Neural cell (in vitro differentiated cells): ENCODE measurements at regions not wholly inside any gene's neighbourhood (a gene's known extent, or its start where the extent isn't known, plus 50 kb on each side); places are given as distances from the start of the nearest gene placed in this dataset.

Experiments
- H2AFZ ChIP-seq: fragments of 200-600, 300-800 bp; sonication (generic), shearing (Covaris generic); 2 replicates; pipeline ENCODE4 v1.6.0; 2014; ENCODE audit warnings: low read depth, mild to moderate bottlenecking, antibody characterized with exemption, low read length, moderate library complexity
- H3F3A ChIP-seq: fragments of 200-600 bp; shearing (Covaris generic); 2 replicates; pipeline ENCODE4 v1.6.1; 2016; ENCODE audit warnings: mild to moderate bottlenecking, moderate library complexity, mixed read lengths, antibody characterized with exemption, low read length; ENCODE audit not compliant: insufficient read depth, poor library complexity, severe bottlenecking
- H3K27ac ChIP-seq: fragments of 200-600, 300-800 bp; sonication (generic), shearing (Covaris generic); 2 replicates; pipeline ENCODE4 v1.5.1; 2014; ENCODE audit warnings: mild to moderate bottlenecking, low read length, moderate library complexity
- H3K27me3 ChIP-seq: fragments of 300-800, 200-600 bp; sonication (generic), shearing (Covaris generic); 2 replicates; pipeline ENCODE4 v1.6.0; 2014; ENCODE audit warnings: mild to moderate bottlenecking, low read depth, low read length, moderate library complexity; ENCODE audit not compliant: insufficient read depth
- H3K36me3 ChIP-seq: fragments of 300-800, 200-600 bp; sonication (generic), shearing (Covaris generic); 2 replicates; pipeline ENCODE4 v1.5.1; 2014; ENCODE audit warnings: mild to moderate bottlenecking, antibody characterized with exemption, low read length, moderate library complexity; ENCODE audit not compliant: insufficient read depth
- H3K4me2 ChIP-seq: fragments of 300-800, 200-600 bp; sonication (generic), shearing (Covaris generic); 2 replicates; pipeline ENCODE4 v1.6.0; 2014; ENCODE audit warnings: mild to moderate bottlenecking, low read length
- H3K4me3 ChIP-seq: fragments of 300-800, 200-600 bp; sonication (generic), shearing (Covaris generic); 2 replicates; pipeline ENCODE4 v1.5.1; 2014; ENCODE audit warnings: mild to moderate bottlenecking, low read length, moderate library complexity
- H3K79me2 ChIP-seq: fragments of 200-600 bp; shearing (Covaris generic); replicated peaks from 2 replicates; pipeline ENCODE4 v1.6.0; 2014; ENCODE audit warnings: mild to moderate bottlenecking, low read length, moderate library complexity; ENCODE audit not compliant: insufficient read depth
- H3K9ac ChIP-seq: fragments of 300-800, 200-600 bp; sonication (generic), shearing (Covaris generic); 2 replicates; pipeline ENCODE4 v1.6.1; 2016; ENCODE audit warnings: mild to moderate bottlenecking, low read length, mixed read lengths
- H3K9me2 ChIP-seq: fragments of 200-600 bp; shearing (Covaris generic); 2 replicates; pipeline ENCODE4 v1.6.1; 2016; ENCODE audit warnings: mild to moderate bottlenecking, low read length, mixed read lengths; ENCODE audit not compliant: insufficient read depth
- H3K9me3 ChIP-seq: fragments of 200-600, 300-800 bp; sonication (generic), shearing (Covaris generic); 2 replicates; pipeline ENCODE4 v1.6.1; 2016; ENCODE audit warnings: mild to moderate bottlenecking, mixed run types, low read length, moderate library complexity, mixed read lengths
- H4K20me1 ChIP-seq: fragments of 200-600 bp; shearing (Covaris generic); 2 replicates; pipeline ENCODE4 v1.6.1; 2016; ENCODE audit warnings: mild to moderate bottlenecking, mixed run types; ENCODE audit not compliant: insufficient read depth
- EP300 ChIP-seq: fragments of 450-650 bp; conservative IDR thresholded peaks from 2 replicates; pipeline ENCODE4 v1.6.1; 2014; ENCODE audit warnings: antibody characterized with exemption, mild to moderate bottlenecking, moderate library complexity; ENCODE audit not compliant: poor library complexity, severe bottlenecking
- EZH2 ChIP-seq: fragments of 200-600, 300-800 bp; shearing (Covaris generic), sonication (generic); IDR thresholded peaks from 2 replicates; pipeline ENCODE4 v1.6.1; 2014; ENCODE audit warnings: antibody characterized with exemption, low read length, borderline replicate concordance, mild to moderate bottlenecking; ENCODE audit not compliant: insufficient read depth, poor library complexity, severe bottlenecking
- MXI1 ChIP-seq: fragments of 450-650 bp; conservative IDR thresholded peaks from 2 replicates; pipeline ENCODE4 v1.6.1; 2014; ENCODE audit warnings: antibody characterized with exemption, mild to moderate bottlenecking; ENCODE audit not compliant: poor library complexity, severe bottlenecking
- POLR2AphosphoS5 ChIP-seq: IDR thresholded peaks from 2 replicates; pipeline ENCODE4 v1.6.1; 2012
- RAD21 ChIP-seq: fragments of 450-650 bp; conservative IDR thresholded peaks from 2 replicates; pipeline ENCODE4 v1.6.1; 2014; ENCODE audit warnings: antibody characterized with exemption, mild to moderate bottlenecking, moderate library complexity
- SMC3 ChIP-seq: fragments of 450-650 bp; conservative IDR thresholded peaks from 2 replicates; pipeline ENCODE4 v1.6.1; 2014; ENCODE audit warnings: antibody characterized with exemption, mild to moderate bottlenecking, moderate library complexity; ENCODE audit not compliant: poor library complexity
- TAF1 ChIP-seq: IDR thresholded peaks from 2 replicates; pipeline ENCODE4 v1.6.1; 2012; ENCODE audit warnings: low read depth
- TF ChIP-seq, protein P1 (sequence below): fragments of 450-650 bp; IDR thresholded peaks from 2 replicates; pipeline ENCODE4 v1.5.1; 2014; ENCODE audit warnings: antibody characterized with exemption, mild to moderate bottlenecking, moderate library complexity; ENCODE audit not compliant: poor library complexity, severe bottlenecking
- TF ChIP-seq, protein P2 (sequence below): IDR thresholded peaks from 2 replicates; pipeline ENCODE4 v1.6.1; 2012; ENCODE audit warnings: borderline replicate concordance

DNA sequence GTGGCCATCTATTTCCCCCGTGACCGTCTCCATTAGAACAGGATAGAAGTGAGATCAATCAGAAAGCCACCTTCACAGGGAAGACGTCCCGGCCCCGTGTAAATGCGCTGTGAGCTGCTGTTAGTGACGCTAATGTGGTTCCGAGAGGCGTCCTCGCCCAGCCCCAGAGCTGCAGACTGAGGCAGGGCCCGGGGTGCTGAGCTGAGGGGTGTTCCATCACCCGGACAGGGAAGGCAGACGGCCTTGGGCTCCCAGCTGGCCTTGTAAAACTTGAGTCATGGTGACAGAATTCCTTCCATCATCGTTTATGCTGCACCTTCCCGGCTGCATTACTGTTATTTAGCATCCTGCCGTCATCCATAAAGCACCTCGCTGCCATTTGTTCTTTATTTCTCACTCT lies 195.3 kb upstream of the CTBP2 start:
- no peak overlapping the region for H3K27ac ChIP-seq
- H3F3A ChIP-seq: no peaks in the 10 kb centered on the region

DNA sequence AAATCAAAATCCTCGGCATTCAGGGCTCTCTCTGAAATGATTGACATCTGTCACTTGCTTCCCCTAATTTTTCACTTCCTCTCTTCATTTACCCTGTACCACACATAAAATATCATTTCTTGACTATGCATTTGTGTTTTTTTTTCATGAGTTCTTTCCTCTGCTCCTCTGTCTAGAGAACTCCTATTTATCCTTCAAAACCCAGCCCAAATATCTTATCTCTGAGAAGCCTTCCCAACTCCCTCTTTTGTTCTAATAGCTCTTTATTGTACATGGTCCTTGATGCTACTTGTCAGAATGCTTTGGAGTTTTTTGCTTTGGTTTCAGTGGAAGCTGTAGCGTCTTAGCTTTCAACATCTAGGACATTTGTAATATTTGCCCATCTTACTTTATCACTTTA lies 190.2 kb upstream of the CTBP2 start:
- no peak overlapping the region for H3K4me3 ChIP-seq
- H4K20me1 ChIP-seq: no peaks in the 10 kb centered on the region
- H3K9me2 ChIP-seq: no peaks in the 10 kb centered on the region
- no peak overlapping the region for H3K27ac ChIP-seq
- H3K79me2 ChIP-seq: no peaks in the 10 kb centered on the region
- H3K9me3 ChIP-seq: no peaks in the 10 kb centered on the region
- no peak overlapping the region for H3K9ac ChIP-seq
- H2AFZ ChIP-seq: no peak overlapping the region
- no peaks in the 10 kb centered on the region for H3K36me3 ChIP-seq
- no peak overlapping the region for H3K4me2 ChIP-seq
- no peaks in the 10 kb centered on the region for H3K27me3 ChIP-seq
- TF ChIP-seq MXI1 (no peak), POLR2AphosphoS5 (no peak)
- TF ChIP-seq, protein P1, sequence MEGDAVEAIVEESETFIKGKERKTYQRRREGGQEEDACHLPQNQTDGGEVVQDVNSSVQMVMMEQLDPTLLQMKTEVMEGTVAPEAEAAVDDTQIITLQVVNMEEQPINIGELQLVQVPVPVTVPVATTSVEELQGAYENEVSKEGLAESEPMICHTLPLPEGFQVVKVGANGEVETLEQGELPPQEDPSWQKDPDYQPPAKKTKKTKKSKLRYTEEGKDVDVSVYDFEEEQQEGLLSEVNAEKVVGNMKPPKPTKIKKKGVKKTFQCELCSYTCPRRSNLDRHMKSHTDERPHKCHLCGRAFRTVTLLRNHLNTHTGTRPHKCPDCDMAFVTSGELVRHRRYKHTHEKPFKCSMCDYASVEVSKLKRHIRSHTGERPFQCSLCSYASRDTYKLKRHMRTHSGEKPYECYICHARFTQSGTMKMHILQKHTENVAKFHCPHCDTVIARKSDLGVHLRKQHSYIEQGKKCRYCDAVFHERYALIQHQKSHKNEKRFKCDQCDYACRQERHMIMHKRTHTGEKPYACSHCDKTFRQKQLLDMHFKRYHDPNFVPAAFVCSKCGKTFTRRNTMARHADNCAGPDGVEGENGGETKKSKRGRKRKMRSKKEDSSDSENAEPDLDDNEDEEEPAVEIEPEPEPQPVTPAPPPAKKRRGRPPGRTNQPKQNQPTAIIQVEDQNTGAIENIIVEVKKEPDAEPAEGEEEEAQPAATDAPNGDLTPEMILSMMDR: no peak
- TF ChIP-seq, protein P2, sequence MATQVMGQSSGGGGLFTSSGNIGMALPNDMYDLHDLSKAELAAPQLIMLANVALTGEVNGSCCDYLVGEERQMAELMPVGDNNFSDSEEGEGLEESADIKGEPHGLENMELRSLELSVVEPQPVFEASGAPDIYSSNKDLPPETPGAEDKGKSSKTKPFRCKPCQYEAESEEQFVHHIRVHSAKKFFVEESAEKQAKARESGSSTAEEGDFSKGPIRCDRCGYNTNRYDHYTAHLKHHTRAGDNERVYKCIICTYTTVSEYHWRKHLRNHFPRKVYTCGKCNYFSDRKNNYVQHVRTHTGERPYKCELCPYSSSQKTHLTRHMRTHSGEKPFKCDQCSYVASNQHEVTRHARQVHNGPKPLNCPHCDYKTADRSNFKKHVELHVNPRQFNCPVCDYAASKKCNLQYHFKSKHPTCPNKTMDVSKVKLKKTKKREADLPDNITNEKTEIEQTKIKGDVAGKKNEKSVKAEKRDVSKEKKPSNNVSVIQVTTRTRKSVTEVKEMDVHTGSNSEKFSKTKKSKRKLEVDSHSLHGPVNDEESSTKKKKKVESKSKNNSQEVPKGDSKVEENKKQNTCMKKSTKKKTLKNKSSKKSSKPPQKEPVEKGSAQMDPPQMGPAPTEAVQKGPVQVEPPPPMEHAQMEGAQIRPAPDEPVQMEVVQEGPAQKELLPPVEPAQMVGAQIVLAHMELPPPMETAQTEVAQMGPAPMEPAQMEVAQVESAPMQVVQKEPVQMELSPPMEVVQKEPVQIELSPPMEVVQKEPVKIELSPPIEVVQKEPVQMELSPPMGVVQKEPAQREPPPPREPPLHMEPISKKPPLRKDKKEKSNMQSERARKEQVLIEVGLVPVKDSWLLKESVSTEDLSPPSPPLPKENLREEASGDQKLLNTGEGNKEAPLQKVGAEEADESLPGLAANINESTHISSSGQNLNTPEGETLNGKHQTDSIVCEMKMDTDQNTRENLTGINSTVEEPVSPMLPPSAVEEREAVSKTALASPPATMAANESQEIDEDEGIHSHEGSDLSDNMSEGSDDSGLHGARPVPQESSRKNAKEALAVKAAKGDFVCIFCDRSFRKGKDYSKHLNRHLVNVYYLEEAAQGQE: no peak
- H3F3A ChIP-seq: no peaks in the 10 kb centered on the region

More for the DNA sequence above, 195.3 kb upstream of the CTBP2 start:
- H3K4me2 ChIP-seq: no peak overlapping the region
- H3K4me3 ChIP-seq: no peak overlapping the region
- TF ChIP-seq SMC3 (no peak), EZH2 (no peak), RAD21 (no peak), EP300 (no peak), MXI1 (no peak), TAF1 (no peak), POLR2AphosphoS5 (no peak)
- TF ChIP-seq, protein P2: no peak
- TF ChIP-seq, protein P1: no peak
- H3K9me3 ChIP-seq: no peaks in the 10 kb centered on the region
- no peaks in the 10 kb centered on the region for H3K9me2 ChIP-seq
- H4K20me1 ChIP-seq: no peaks in the 10 kb centered on the region
- no peaks in the 10 kb centered on the region for H3K36me3 ChIP-seq
- no peak overlapping the region for H2AFZ ChIP-seq
- H3K9ac ChIP-seq: no peak overlapping the region
- H3K79me2 ChIP-seq: no peaks in the 10 kb centered on the region
- H3K27me3 ChIP-seq: no peaks in the 10 kb centered on the region
